ENCODE measurements at regions not wholly inside any gene's neighbourhood (a gene's known extent, or its start where the extent isn't known, plus 50 kb on each side); places are given as distances from the start of the nearest gene placed in this dataset.

- H3K4me1 ChIP-seq (ENCODE audit: low read length) = no peaks in the 10 kb centered on the region
- no peaks in the 10 kb centered on the region for H3K36me3 ChIP-seq (replicated peaks; ENCODE audit: low read depth, low read length)
- no peak overlapping the region for H2AFZ ChIP-seq (ENCODE audit: low read depth, low read length)
- no peaks in the 10 kb centered on the region for H4K20me1 ChIP-seq (ENCODE audit: insufficient read depth, low read length)
- H3K27me3 ChIP-seq (ENCODE audit: low read depth, low read length) = no peaks in the 10 kb centered on the region
- TF ChIP-seq CTCF (IDR thresholded peaks at IDR 0.05; ENCODE audit: low read depth, low read length) (no peak), EZH2phosphoT487 (IDR thresholded peaks at IDR 0.05; ENCODE audit: low read depth) (no peak)
- H3K79me2 ChIP-seq (ENCODE audit: low read length) = no peaks in the 10 kb centered on the region
- no peak overlapping the region for H3K9ac ChIP-seq (ENCODE audit: low read length)
- no peak overlapping the region for H3K4me3 ChIP-seq (ENCODE audit: low read length)
- no peak overlapping the region for H3K4me2 ChIP-seq (ENCODE audit: low read length)
- no peak overlapping the region for H3K27ac ChIP-seq (ENCODE audit: low read length)
- H3K9me3 ChIP-seq (ENCODE audit: insufficient read depth, low read length) = no peaks in the 10 kb centered on the region
Observed at GRCh38 chr6:22732176-22732970, 163.0 kb downstream of the HDGFL1 start.

- Histone ChIP-seq H4K20me1 (ENCODE audit: insufficient read depth, low read length) (no peaks in the 10 kb centered on the region), H3K79me2 (ENCODE audit: low read length) (no peaks in the 10 kb centered on the region), H3K4me2 (ENCODE audit: low read length) (no peak overlapping the region), H3K27ac (ENCODE audit: low read length) (no peak overlapping the region), H3K4me3 (ENCODE audit: low read length) (no peak overlapping the region), H3K9me3 (ENCODE audit: insufficient read depth, low read length) (no peaks in the 10 kb centered on the region), H3K27me3 (ENCODE audit: low read depth, low read length) (no peaks in the 10 kb centered on the region), H3K4me1 (ENCODE audit: low read length) (no peaks in the 10 kb centered on the region), H3K36me3 (replicated peaks; ENCODE audit: low read depth, low read length) (no peaks in the 10 kb centered on the region), H3K9ac (ENCODE audit: low read length) (no peak overlapping the region), H2AFZ (ENCODE audit: low read depth, low read length) (no peak overlapping the region)
- TF ChIP-seq EZH2phosphoT487 (IDR thresholded peaks at IDR 0.05; ENCODE audit: low read depth) (no peak), CTCF (IDR thresholded peaks at IDR 0.05; ENCODE audit: low read depth, low read length) (no peak)
Observed at GRCh38 chr6:22736740-22737139, 167.4 kb downstream of the HDGFL1 start.

- no peak for TF ChIP-seq EZH2phosphoT487 (IDR thresholded peaks at IDR 0.05; ENCODE audit: low read depth)
- peak; percentile 41; the same call in 1 of the 2 replicates for TF ChIP-seq CTCF (IDR thresholded peaks at IDR 0.05; ENCODE audit: low read depth, low read length)
- H3K4me3 ChIP-seq (ENCODE audit: low read length) = no peak overlapping the region
- no peaks in the 10 kb centered on the region for H3K9me3 ChIP-seq (ENCODE audit: insufficient read depth, low read length)
- no peaks in the 10 kb centered on the region for H3K27me3 ChIP-seq (ENCODE audit: low read depth, low read length)
- H3K27ac ChIP-seq (ENCODE audit: low read length) = no peak overlapping the region
- H3K36me3 ChIP-seq (replicated peaks; ENCODE audit: low read depth, low read length) = no peaks in the 10 kb centered on the region
- H3K4me2 ChIP-seq (ENCODE audit: low read length) = no peak overlapping the region
- no peaks in the 10 kb centered on the region for H3K79me2 ChIP-seq (ENCODE audit: low read length)
- no peaks in the 10 kb centered on the region for H3K4me1 ChIP-seq (ENCODE audit: low read length)
- H4K20me1 ChIP-seq (ENCODE audit: insufficient read depth, low read length) = no peaks in the 10 kb centered on the region
- H3K9ac ChIP-seq (ENCODE audit: low read length) = no peak overlapping the region
- no peak overlapping the region for H2AFZ ChIP-seq (ENCODE audit: low read depth, low read length)
Observed at GRCh38 chr6:22737331-22737730, 168.0 kb downstream of the HDGFL1 start.

- Histone ChIP-seq H3K4me2 (ENCODE audit: low read length) (no peak overlapping the region), H3K36me3 (replicated peaks; ENCODE audit: low read depth, low read length) (no peaks in the 10 kb centered on the region), H3K9me3 (ENCODE audit: insufficient read depth, low read length) (no peaks in the 10 kb centered on the region), H3K4me3 (ENCODE audit: low read length) (no peak overlapping the region), H2AFZ (ENCODE audit: low read depth, low read length) (no peak overlapping the region), H3K27me3 (ENCODE audit: low read depth, low read length) (no peaks in the 10 kb centered on the region), H3K27ac (ENCODE audit: low read length) (no peak overlapping the region), H3K4me1 (ENCODE audit: low read length) (no peaks in the 10 kb centered on the region), H3K79me2 (ENCODE audit: low read length) (no peaks in the 10 kb centered on the region), H3K9ac (ENCODE audit: low read length) (no peak overlapping the region), H4K20me1 (ENCODE audit: insufficient read depth, low read length) (no peaks in the 10 kb centered on the region)
- TF ChIP-seq EZH2phosphoT487 (IDR thresholded peaks at IDR 0.05; ENCODE audit: low read depth) = no peak
- TF ChIP-seq CTCF (IDR thresholded peaks at IDR 0.05; ENCODE audit: low read depth, low read length) = no peak
Observed at GRCh38 chr6:22738194-22738593, 168.8 kb downstream of the HDGFL1 start.

Measured in OCI-LY3 (cell line).